ENCODE measurements at regions not wholly inside any gene's neighbourhood (a gene's known extent, or its start where the extent isn't known, plus 50 kb on each side); places are given as distances from the start of the nearest gene placed in this dataset.

- no peaks in the 10 kb centered on the region for H3K27me3 ChIP-seq
- H3K36me3 ChIP-seq, result no peaks in the 10 kb centered on the region
- H3K4me3 ChIP-seq, result no peak overlapping the region
- H3K27ac ChIP-seq (replicated peaks in 1 of 4), result no peak overlapping the region
- intact Hi-C loops (cut with DNase I), result no loop called here
- no peaks in the 10 kb centered on the region for H3K9me3 ChIP-seq
- TF ChIP-seq CTCF (IDR thresholded peaks at IDR 0.05), result no peak
- no peak for TF ChIP-seq POLR2AphosphoS5 (IDR thresholded peaks at IDR 0.05)
- no peak for TF ChIP-seq POLR2A (IDR thresholded peaks at IDR 0.05; ENCODE audit: low read depth)
- TF ChIP-seq EP300 (IDR thresholded peaks at IDR 0.05), result no peak
- no peaks in the 10 kb centered on the region for H3K4me1 ChIP-seq
- 64% methylated on average over 1 of the region's 1 CpG for WGBS
- DNase-seq (ENCODE audit: extremely low spot score), result no peak
Observed at GRCh38 chr3:72359743-72360142, 488.5 kb downstream of the SHQ1 start.

GRCh38 chr3:72355168-72355567, 493.1 kb downstream of the SHQ1 start:
- intact Hi-C loops (cut with DNase I), result no loop called here
- Histone ChIP-seq H3K9me3 (no peaks in the 10 kb centered on the region), H3K4me3 (no peak overlapping the region), H3K27ac (replicated peaks in 1 of 4) (no peak overlapping the region), H3K36me3 (no peaks in the 10 kb centered on the region), H3K4me1 (no peaks in the 10 kb centered on the region), H3K27me3 (no peaks in the 10 kb centered on the region)
- TF ChIP-seq EP300 (IDR thresholded peaks at IDR 0.05) (no peak), POLR2A (IDR thresholded peaks at IDR 0.05; ENCODE audit: low read depth) (no peak), CTCF (IDR thresholded peaks at IDR 0.05) (no peak), POLR2AphosphoS5 (IDR thresholded peaks at IDR 0.05) (no peak)
- no peak for DNase-seq (ENCODE audit: extremely low spot score)

GRCh38 chr3:72354486-72354885, 493.8 kb downstream of the SHQ1 start:
- Histone ChIP-seq H3K27me3 (no peaks in the 10 kb centered on the region), H3K9me3 (no peaks in the 10 kb centered on the region), H3K4me3 (no peak overlapping the region), H3K4me1 (no peaks in the 10 kb centered on the region), H3K27ac (replicated peaks in 1 of 4) (no peak overlapping the region), H3K36me3 (no peaks in the 10 kb centered on the region)
- intact Hi-C loops (cut with DNase I), result no loop called here
- no peak for TF ChIP-seq POLR2A (IDR thresholded peaks at IDR 0.05; ENCODE audit: low read depth)
- TF ChIP-seq POLR2AphosphoS5 (IDR thresholded peaks at IDR 0.05), result no peak
- no peak for TF ChIP-seq CTCF (IDR thresholded peaks at IDR 0.05)
- no peak for TF ChIP-seq EP300 (IDR thresholded peaks at IDR 0.05)
- 92% methylated on average over 1 of the region's 1 CpG for WGBS
- DNase-seq (ENCODE audit: extremely low spot score), result no peak

GRCh38 chr3:72353236-72354128, 494.8 kb downstream of the SHQ1 start:
- TF ChIP-seq POLR2AphosphoS5 (IDR thresholded peaks at IDR 0.05) (no peak), POLR2A (IDR thresholded peaks at IDR 0.05; ENCODE audit: low read depth) (no peak), CTCF (IDR thresholded peaks at IDR 0.05) (no peak), EP300 (IDR thresholded peaks at IDR 0.05) (no peak)
- Histone ChIP-seq H3K4me3 (no peak overlapping the region), H3K27me3 (no peaks in the 10 kb centered on the region), H3K9me3 (no peaks in the 10 kb centered on the region), H3K27ac (replicated peaks in 1 of 4) (no peak overlapping the region), H3K4me1 (peaks cover 0 to 1% (median 0%) of the 10 kb centered on the region in 4 donors), H3K36me3 (no peaks in the 10 kb centered on the region)
- intact Hi-C loops (cut with DNase I), result no loop called here
- no peak for DNase-seq (ENCODE audit: extremely low spot score)
- WGBS, result 85% methylated on average over 18 of the region's 18 CpGs

Data from esophagus muscularis mucosa (tissue), 4 donors.